Heart right ventricle (tissue), 16 donors: ENCODE measurements at regions not wholly inside any gene's neighbourhood (a gene's known extent, or its start where the extent isn't known, plus 50 kb on each side); places are given as distances from the start of the nearest gene placed in this dataset.

Experiments used
- ATAC-seq, 8 donors: fragments of 200-7000 bp; cut with Tn5 transposase; one replicate each; pipeline ENCODE4 v1.9.1; 2020; ENCODE audit warnings: mild to moderate bottlenecking in 8 of 8, moderate library complexity in 8 of 8, moderate number of reproducible peaks in 1 of 8
- DNase-seq, 2 donors: peaks; one replicate each; pipeline ENCODE4 v3.0.0-alpha.2; 2020
- H3K27ac ChIP-seq, 10 donors: fragments of 200-600 bp; sonication (generic) in 2 of 10; one replicate each; pipeline versions ENCODE4 v1.5.0 to v1.8.0; 2020 to 2022; ENCODE audit warnings: mild to moderate bottlenecking in 3 of 10
- H3K27me3 ChIP-seq, 7 donors: fragments of 200-600 bp; one replicate each; pipeline ENCODE4 v1.8.0; 2021 to 2022; ENCODE audit warnings: mild to moderate bottlenecking in 2 of 7
- H3K36me3 ChIP-seq, 9 donors: fragments of 200-600 bp; sonication (generic) in 1 of 9; one replicate each; pipeline versions ENCODE4 v1.5.0 to v1.8.0; 2020 to 2022; ENCODE audit warnings: mild to moderate bottlenecking in 2 of 9
- H3K4me1 ChIP-seq, 9 donors: fragments of 200-600 bp; sonication (generic) in 1 of 9; one replicate each; pipeline versions ENCODE4 v1.5.0 to v1.8.0; 2020 to 2022; ENCODE audit warnings: mild to moderate bottlenecking in 4 of 9
- H3K4me3 ChIP-seq, 10 donors: fragments of 200-600 bp; sonication (generic) in 2 of 10; one replicate each; pipeline versions ENCODE4 v1.5.0 to v1.8.0; 2020 to 2022; ENCODE audit warnings: mild to moderate bottlenecking in 7 of 10, moderate library complexity in 2 of 10
- H3K9me3 ChIP-seq, 11 donors: fragments of 200-600 bp in 10 of 11; sonication (generic) in 2 of 11; one replicate each; pipeline versions ENCODE4 v1.5.0 to v1.8.0; 2013 to 2022; ENCODE audit warnings: mild to moderate bottlenecking in 2 of 11, control low read depth in 1 of 11, moderate library complexity in 1 of 11
- WGBS, 2 donors: extraction: QIAGEN DNeasy Blood & Tissue Kit; methylation state at CpG; one replicate each; pipeline ENCODE4 v1.1.7; 2013; ENCODE audit warnings: inconsistent platforms in 1 of 2; 5-methylcytosine and 5-hydroxymethylcytosine counted together
- intact Hi-C, 10 donors: fragments of 100-400 bp; cut with DNase I; formaldehyde crosslinking; loops; one replicate each; pipeline versions ENCODE4 v1.11.1 to v1.14.2; 2022
- TF ChIP-seq, protein P1 (sequence below), 9 donors: fragments of 200-600 bp; sonication (generic) in 2 of 9; IDR thresholded peaks; one replicate each; pipeline versions ENCODE4 v1.5.0 to v1.8.0; 2021 to 2022; ENCODE audit warnings: antibody characterized with exemption in 9 of 9, mild to moderate bottlenecking in 5 of 9, moderate library complexity in 1 of 9
- donor health status: Arrhythmogenic right ventricular cardiomyopathy.
- donor health status: ischemic (EF 13 %, LVEDD 7.1; RV severe dilation, severe dysfunction).
- donor health status: healthy with polysubstance abuse.
- donor health status: DM: no; HTN: yes; CAD: no.
- donor health status: DM: no; HTN: no; CAD: no.
- donor health status: ischemic (EF 25% LVEDD 6.9; RV normal size, moderate dysfunction).
- donor health status: ischemic (EF 25% LVEDD 5.7; RV mildly dilated, moderate dysfunction).
- donor health status: healthy.
- donor health status: DM: yes; HTN: yes; CAD: no.
- donor health status: Ischemic cardiomyopathy.
- donor health status: ischemic (EF 35%, LVEDD 5.7; RV mildly dilated, moderate dysfunction).
- donor health status: nonischemic (EF 11% LVEDD 7.7; RV severe dilation, severe dysfunction).
- donor health status: DM: yes; HTN: yes; CAD: no.
- donor health status: PGD.
- donor health status: ischemic (EF 29% LVEDD 5.4; RV normal size, mild dysfunction).
- donor health status: nonischemic (EF 23%, LVEDD 6.1; RV moderate dilation, normal function).

DNA sequence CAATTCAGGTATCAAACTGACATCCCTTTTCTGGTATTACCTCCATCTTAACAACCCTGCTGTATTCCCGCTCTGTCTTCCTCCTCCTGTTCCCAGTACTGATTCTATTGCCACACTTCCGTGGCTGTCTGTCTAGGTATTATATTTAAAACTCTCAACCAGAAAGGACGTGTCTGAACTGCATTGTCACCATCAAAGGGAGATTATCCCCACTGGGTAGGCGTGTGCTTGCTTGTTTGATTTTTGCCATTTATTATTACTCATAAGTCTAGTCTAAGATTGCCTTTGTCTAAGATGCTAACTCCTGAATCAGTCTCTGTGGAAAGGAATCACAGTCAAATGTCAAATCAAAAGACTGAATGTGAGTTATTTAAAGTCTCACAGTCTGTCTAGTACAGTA lies 650.1 kb downstream of the KCNT2 start:
- no peak for ATAC-seq
- WGBS, 2 donors = 52 to 80% methylated on average over 4 of the region's 4 CpGs

DNA sequence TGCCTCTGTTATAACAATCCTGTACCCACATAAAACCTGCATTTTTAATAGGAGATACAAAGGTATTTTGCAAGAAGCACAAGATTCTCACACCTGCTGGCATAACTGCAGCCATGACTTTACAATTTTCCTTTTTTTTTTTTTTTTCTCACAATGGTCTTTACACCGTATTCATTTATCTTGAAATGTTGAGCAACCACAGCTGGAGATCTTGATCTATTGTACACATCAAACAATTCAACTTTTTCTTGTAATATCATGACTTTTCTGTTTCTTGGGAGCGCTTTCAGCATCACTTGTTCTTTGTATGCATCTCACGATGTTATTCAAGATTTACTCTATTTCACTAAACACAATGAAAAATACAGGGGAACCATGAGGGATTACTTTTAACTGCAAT lies 651.4 kb downstream of the KCNT2 start:
- Histone ChIP-seq H3K9me3 (no peaks in the 10 kb centered on the region), H3K4me1 (peaks cover 0 to 8% (median 0%) of the 10 kb centered on the region in 9 donors), H3K4me3 (no peak overlapping the region), H3K27ac (no peak overlapping the region), H3K27me3 (no peaks in the 10 kb centered on the region), H3K36me3 (no peaks in the 10 kb centered on the region)
- DNase-seq = no peak
- WGBS, 2 donors = 77 to 86% methylated on average over 3 of the region's 3 CpGs
- intact Hi-C loops = no loop called here
- TF ChIP-seq, protein P1, sequence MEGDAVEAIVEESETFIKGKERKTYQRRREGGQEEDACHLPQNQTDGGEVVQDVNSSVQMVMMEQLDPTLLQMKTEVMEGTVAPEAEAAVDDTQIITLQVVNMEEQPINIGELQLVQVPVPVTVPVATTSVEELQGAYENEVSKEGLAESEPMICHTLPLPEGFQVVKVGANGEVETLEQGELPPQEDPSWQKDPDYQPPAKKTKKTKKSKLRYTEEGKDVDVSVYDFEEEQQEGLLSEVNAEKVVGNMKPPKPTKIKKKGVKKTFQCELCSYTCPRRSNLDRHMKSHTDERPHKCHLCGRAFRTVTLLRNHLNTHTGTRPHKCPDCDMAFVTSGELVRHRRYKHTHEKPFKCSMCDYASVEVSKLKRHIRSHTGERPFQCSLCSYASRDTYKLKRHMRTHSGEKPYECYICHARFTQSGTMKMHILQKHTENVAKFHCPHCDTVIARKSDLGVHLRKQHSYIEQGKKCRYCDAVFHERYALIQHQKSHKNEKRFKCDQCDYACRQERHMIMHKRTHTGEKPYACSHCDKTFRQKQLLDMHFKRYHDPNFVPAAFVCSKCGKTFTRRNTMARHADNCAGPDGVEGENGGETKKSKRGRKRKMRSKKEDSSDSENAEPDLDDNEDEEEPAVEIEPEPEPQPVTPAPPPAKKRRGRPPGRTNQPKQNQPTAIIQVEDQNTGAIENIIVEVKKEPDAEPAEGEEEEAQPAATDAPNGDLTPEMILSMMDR (IDR thresholded peaks at IDR 0.05) = no peak
- no peak for ATAC-seq

More for the DNA sequence above, 650.1 kb downstream of the KCNT2 start:
- Histone ChIP-seq H3K36me3 (no peaks in the 10 kb centered on the region), H3K27me3 (no peaks in the 10 kb centered on the region), H3K4me3 (no peak overlapping the region), H3K27ac (no peak overlapping the region), H3K4me1 (peaks cover 0 to 8% (median 0%) of the 10 kb centered on the region in 9 donors), H3K9me3 (no peaks in the 10 kb centered on the region)
- intact Hi-C loops = no loop called here
- TF ChIP-seq, protein P1 (IDR thresholded peaks at IDR 0.05) = no peak
- no peak for DNase-seq

DNA sequence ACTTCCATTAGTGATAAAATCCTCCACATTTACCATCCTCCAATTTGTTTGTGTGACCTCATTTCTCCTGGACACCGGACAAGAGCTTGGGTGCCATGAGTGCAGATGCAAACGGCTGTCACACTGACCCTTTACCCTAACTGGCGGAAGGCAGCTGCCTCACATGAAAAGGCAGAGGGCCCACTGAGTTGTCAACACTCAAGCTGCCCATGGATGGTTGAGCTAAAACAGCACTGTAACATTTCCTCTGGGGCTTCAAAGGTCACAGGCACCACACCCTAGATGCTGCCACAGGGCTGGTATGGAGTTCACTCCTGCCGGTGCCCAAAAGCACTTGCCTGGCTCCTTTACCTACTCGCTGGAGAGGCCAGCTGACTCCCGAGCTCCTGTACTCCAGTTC lies 653.4 kb downstream of the KCNT2 start:
- intact Hi-C loops = no loop called here
- no peak overlapping the region for H3K4me3 ChIP-seq
- DNase-seq (peak; percentile 11 to 50), ATAC-seq (peak in 7 of 8 donors; percentile 63 to 97 (median 94))
- no peaks in the 10 kb centered on the region for H3K9me3 ChIP-seq
- H3K36me3 ChIP-seq = no peaks in the 10 kb centered on the region
- H3K4me1 ChIP-seq = peaks cover 0 to 8% (median 0%) of the 10 kb centered on the region in 9 donors
- 33 to 34% methylated on average over 6 of the region's 6 CpGs for WGBS, 2 donors
- TF ChIP-seq, protein P1 (IDR thresholded peaks at IDR 0.05) = no peak
- no peaks in the 10 kb centered on the region for H3K27me3 ChIP-seq
- H3K27ac ChIP-seq = peak overlapping the region in 1 of 10 donors; percentile 37

DNA sequence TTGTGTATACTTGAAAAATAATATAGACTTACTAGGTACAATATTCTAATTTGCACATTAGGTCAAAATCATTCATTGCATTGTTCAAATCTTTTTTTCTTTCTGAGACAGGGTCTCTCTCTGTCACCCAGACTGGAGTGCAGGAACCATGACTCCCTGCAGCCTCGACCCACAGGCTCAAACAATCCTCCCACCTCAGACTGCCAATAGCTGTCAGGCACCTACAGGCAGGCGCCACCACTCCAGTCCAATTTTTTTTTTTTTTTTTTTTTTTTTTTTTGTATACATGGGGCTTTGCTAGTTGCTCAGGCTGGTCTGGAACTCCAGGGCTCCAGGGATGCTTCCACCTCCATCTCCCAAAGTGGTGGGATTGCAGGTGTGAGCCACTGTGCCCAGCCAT lies 656.9 kb downstream of the KCNT2 start:
- 59 to 76% methylated on average over 2 of the region's 2 CpGs for WGBS, 2 donors
- Histone ChIP-seq H3K9me3 (no peaks in the 10 kb centered on the region), H3K27me3 (no peaks in the 10 kb centered on the region), H3K4me3 (no peak overlapping the region), H3K36me3 (no peaks in the 10 kb centered on the region), H3K27ac (no peak overlapping the region), H3K4me1 (peaks cover 0 to 8% (median 0%) of the 10 kb centered on the region in 9 donors)
- TF ChIP-seq, protein P1 (IDR thresholded peaks at IDR 0.05) = no peak
- ATAC-seq = no peak
- intact Hi-C loops = no loop called here
- DNase-seq = no peak
